Liver (tissue), 8 donors: ENCODE measurements at regions not wholly inside any gene's neighbourhood (a gene's known extent, or its start where the extent isn't known, plus 50 kb on each side); places are given as distances from the start of the nearest gene placed in this dataset.

Experiments
- DNase-seq: peaks from one replicate; pipeline ENCODE4 v3.0.0-alpha.2; 2017; ENCODE audit warnings: low spot score
- H3K27ac ChIP-seq, 2 donors: one replicate each; pipeline ENCODE4 v1.7.0; 2013; ENCODE audit warnings: inconsistent platforms in 2 of 2, low read length in 2 of 2, control low read depth in 1 of 2, low read depth in 1 of 2, mild to moderate bottlenecking in 1 of 2
- H3K27me3 ChIP-seq, 4 donors: one replicate each; pipeline versions ENCODE4 v1.6.1 to v1.7.0; 2013; ENCODE audit warnings: low read length in 3 of 4, inconsistent platforms in 1 of 4, mild to moderate bottlenecking in 1 of 4, moderate library complexity in 1 of 4; ENCODE audit not compliant: control insufficient read depth in 4 of 4, insufficient read depth in 4 of 4
- H3K36me3 ChIP-seq, 4 donors: one replicate each; pipeline versions ENCODE4 v1.6.1 to v1.7.0; 2013; ENCODE audit warnings: low read length in 3 of 4, mild to moderate bottlenecking in 3 of 4, low read depth in 1 of 4, moderate library complexity in 1 of 4; ENCODE audit not compliant: control insufficient read depth in 4 of 4, insufficient read depth in 3 of 4
- H3K4me1 ChIP-seq, 4 donors: one replicate each; pipeline versions ENCODE4 v1.6.1 to v1.7.0; 2013; ENCODE audit warnings: low read length in 3 of 4, mild to moderate bottlenecking in 3 of 4, moderate library complexity in 1 of 4; ENCODE audit not compliant: control insufficient read depth in 4 of 4, insufficient read depth in 4 of 4
- H3K4me3 ChIP-seq, 3 donors: one replicate each; pipeline versions ENCODE4 v1.6.1 to v1.7.0; 2013; ENCODE audit warnings: low read length in 3 of 3, control low read depth in 1 of 3, low read depth in 1 of 3, mild to moderate bottlenecking in 1 of 3
- H3K9ac ChIP-seq, 2 donors: one replicate each; pipeline ENCODE4 v1.7.0; 2013; ENCODE audit warnings: low read length in 2 of 2, mild to moderate bottlenecking in 2 of 2, moderate library complexity in 2 of 2, control low read depth in 1 of 2, low read depth in 1 of 2
- H3K9me3 ChIP-seq, 4 donors: one replicate each; pipeline versions ENCODE4 v1.6.1 to v1.7.0; 2013; ENCODE audit warnings: low read length in 3 of 4; ENCODE audit not compliant: control insufficient read depth in 4 of 4
- CTCF ChIP-seq: fragments of 150-350 bp; IDR thresholded peaks from 2 replicates; pipeline ENCODE4 v1.5.1; 2017; ENCODE audit warnings: improper control_type of control experiment, low read depth, low read length; ENCODE audit not compliant: missing input control
- EGR1 ChIP-seq, 2 donors: IDR thresholded peaks; 2 replicates each; pipeline ENCODE4 v1.6.1; 2016 to 2018; ENCODE audit warnings: antibody characterized with exemption in 2 of 2, low read depth in 2 of 2
- FOXA1 ChIP-seq: IDR thresholded peaks from 2 replicates; pipeline ENCODE4 v1.6.1; 2016; ENCODE audit warnings: antibody characterized with exemption
- FOXA2 ChIP-seq: IDR thresholded peaks from 2 replicates; pipeline ENCODE4 v1.6.1; 2016; ENCODE audit warnings: antibody characterized with exemption
- GABPA ChIP-seq, 2 donors: IDR thresholded peaks in 1 of 2; conservative IDR thresholded peaks in 1 of 2; 2 replicates each; pipeline ENCODE4 v1.6.1; 2016; ENCODE audit warnings: antibody characterized with exemption in 2 of 2, mild to moderate bottlenecking in 1 of 2, moderate library complexity in 1 of 2
- HNF4A ChIP-seq, 2 donors: conservative IDR thresholded peaks; 2 replicates each; pipeline ENCODE4 v1.6.1; 2016; ENCODE audit warnings: antibody characterized with exemption in 2 of 2, mild to moderate bottlenecking in 2 of 2
- HNF4G ChIP-seq: IDR thresholded peaks from 2 replicates; pipeline ENCODE4 v1.6.1; 2016; ENCODE audit warnings: antibody characterized with exemption
- JUND ChIP-seq, 2 donors: IDR thresholded peaks; 2 replicates each; pipeline ENCODE4 v1.6.1; 2016; ENCODE audit warnings: antibody characterized with exemption in 2 of 2
- RAD21 ChIP-seq, 2 donors: IDR thresholded peaks; 2 replicates each; pipeline ENCODE4 v1.6.1; 2016; ENCODE audit warnings: antibody characterized with exemption in 2 of 2, mild to moderate bottlenecking in 2 of 2
- TAF1 ChIP-seq: conservative IDR thresholded peaks from 2 replicates; pipeline ENCODE4 v1.6.1; 2016; ENCODE audit warnings: antibody characterized with exemption, mild to moderate bottlenecking
- ZBTB33 ChIP-seq: IDR thresholded peaks from 2 replicates; pipeline ENCODE4 v1.6.1; 2016; ENCODE audit warnings: antibody characterized with exemption
- WGBS: extraction: QIAGEN DNeasy Blood & Tissue Kit; methylation state at CpG from one replicate; pipeline ENCODE4 v1.1.7; 2013; 5-methylcytosine and 5-hydroxymethylcytosine counted together
- TF ChIP-seq, protein P1 (sequence below): IDR thresholded peaks from 2 replicates; pipeline ENCODE4 v1.6.1; 2016; ENCODE audit warnings: antibody characterized with exemption, mild to moderate bottlenecking
- TF ChIP-seq, protein P2 (sequence below): IDR thresholded peaks from 2 replicates; pipeline ENCODE4 v1.6.1; 2016; ENCODE audit warnings: antibody characterized with exemption
- TF ChIP-seq, protein P3 (sequence below): IDR thresholded peaks from 2 replicates; pipeline ENCODE4 v1.6.1; 2016; ENCODE audit warnings: antibody characterized with exemption
- donor health status: healthy.
- donor health status: healthy.
- donor health status: healthy.
- donor health status: healthy.
- donor health status: healthy.

DNA sequence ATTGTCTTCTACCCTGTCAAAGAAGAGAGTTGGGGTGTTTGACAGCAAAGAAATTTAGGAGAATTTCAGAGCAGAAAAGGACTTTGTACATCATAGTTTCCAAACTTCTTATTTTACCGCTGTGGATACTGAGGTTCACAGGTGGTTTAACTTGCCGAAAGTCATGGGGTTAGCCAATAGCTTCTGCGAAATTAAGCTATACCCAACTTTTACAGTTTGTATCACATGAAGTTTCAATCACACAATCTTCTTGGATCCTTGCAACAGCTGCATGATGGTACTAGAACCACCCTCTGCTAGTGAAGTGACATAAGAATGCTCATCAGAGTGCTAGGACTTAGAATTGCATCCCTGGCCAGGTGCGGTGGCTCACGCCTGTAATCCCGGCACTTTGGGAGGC lies 345.5 kb downstream of the CD83 start:
- Histone ChIP-seq H3K4me3 (no peak overlapping the region), H3K27ac (no peak overlapping the region), H3K36me3 (no peaks in the 10 kb centered on the region), H3K9ac (no peak overlapping the region), H3K4me1 (no peaks in the 10 kb centered on the region), H3K27me3 (no peaks in the 10 kb centered on the region), H3K9me3 (no peaks in the 10 kb centered on the region)
- 95% methylated on average over 6 of the region's 6 CpGs for WGBS
- no peak for DNase-seq
- no peak for TF ChIP-seq FOXA1
- TF ChIP-seq, protein P1, sequence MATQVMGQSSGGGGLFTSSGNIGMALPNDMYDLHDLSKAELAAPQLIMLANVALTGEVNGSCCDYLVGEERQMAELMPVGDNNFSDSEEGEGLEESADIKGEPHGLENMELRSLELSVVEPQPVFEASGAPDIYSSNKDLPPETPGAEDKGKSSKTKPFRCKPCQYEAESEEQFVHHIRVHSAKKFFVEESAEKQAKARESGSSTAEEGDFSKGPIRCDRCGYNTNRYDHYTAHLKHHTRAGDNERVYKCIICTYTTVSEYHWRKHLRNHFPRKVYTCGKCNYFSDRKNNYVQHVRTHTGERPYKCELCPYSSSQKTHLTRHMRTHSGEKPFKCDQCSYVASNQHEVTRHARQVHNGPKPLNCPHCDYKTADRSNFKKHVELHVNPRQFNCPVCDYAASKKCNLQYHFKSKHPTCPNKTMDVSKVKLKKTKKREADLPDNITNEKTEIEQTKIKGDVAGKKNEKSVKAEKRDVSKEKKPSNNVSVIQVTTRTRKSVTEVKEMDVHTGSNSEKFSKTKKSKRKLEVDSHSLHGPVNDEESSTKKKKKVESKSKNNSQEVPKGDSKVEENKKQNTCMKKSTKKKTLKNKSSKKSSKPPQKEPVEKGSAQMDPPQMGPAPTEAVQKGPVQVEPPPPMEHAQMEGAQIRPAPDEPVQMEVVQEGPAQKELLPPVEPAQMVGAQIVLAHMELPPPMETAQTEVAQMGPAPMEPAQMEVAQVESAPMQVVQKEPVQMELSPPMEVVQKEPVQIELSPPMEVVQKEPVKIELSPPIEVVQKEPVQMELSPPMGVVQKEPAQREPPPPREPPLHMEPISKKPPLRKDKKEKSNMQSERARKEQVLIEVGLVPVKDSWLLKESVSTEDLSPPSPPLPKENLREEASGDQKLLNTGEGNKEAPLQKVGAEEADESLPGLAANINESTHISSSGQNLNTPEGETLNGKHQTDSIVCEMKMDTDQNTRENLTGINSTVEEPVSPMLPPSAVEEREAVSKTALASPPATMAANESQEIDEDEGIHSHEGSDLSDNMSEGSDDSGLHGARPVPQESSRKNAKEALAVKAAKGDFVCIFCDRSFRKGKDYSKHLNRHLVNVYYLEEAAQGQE: no peak
- TF ChIP-seq, protein P2, sequence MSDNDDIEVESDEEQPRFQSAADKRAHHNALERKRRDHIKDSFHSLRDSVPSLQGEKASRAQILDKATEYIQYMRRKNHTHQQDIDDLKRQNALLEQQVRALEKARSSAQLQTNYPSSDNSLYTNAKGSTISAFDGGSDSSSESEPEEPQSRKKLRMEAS: no peak
- no peak for TF ChIP-seq CTCF
- no peak for TF ChIP-seq TAF1
- TF ChIP-seq JUND (IDR thresholded peaks at IDR 0.05): no peak
- no peak for TF ChIP-seq FOXA2
- TF ChIP-seq HNF4G: no peak
- no peak for TF ChIP-seq ZBTB33
- TF ChIP-seq RAD21 (IDR thresholded peaks at IDR 0.05): no peak
- no peak for TF ChIP-seq HNF4A (conservative IDR thresholded peaks at IDR 0.05)
- TF ChIP-seq EGR1 (IDR thresholded peaks at IDR 0.05; ENCODE audit: low read depth in 2 of 2): no peak
- TF ChIP-seq, protein P3, sequence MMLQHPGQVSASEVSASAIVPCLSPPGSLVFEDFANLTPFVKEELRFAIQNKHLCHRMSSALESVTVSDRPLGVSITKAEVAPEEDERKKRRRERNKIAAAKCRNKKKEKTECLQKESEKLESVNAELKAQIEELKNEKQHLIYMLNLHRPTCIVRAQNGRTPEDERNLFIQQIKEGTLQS: no peak

DNA sequence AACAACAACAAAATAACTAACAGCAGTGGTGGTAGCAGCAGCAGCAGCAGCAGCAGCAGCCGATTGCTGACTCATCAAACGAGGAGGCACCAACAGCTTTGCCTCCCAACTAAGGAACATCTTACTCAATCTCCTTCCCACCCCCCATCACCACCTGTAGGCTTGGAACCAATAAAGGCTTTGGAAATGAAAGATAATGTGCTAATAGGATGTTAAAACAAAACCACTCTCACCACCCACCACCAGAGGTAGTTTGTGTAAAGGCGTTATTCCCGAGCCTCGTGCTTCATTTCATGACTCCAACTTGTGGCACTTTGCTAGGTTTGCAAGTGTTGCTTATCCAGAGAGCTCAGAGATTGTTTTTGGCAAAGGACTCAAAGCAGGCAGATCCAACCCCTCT lies 346.5 kb downstream of the CD83 start:
- no peaks in the 10 kb centered on the region for H3K9me3 ChIP-seq
- WGBS: 71% methylated on average over 5 of the region's 5 CpGs
- H3K4me1 ChIP-seq: no peaks in the 10 kb centered on the region
- H3K4me3 ChIP-seq: no peak overlapping the region
- H3K36me3 ChIP-seq: no peaks in the 10 kb centered on the region
- peak; percentile 18 for TF ChIP-seq CTCF
- peak; percentile 40 to 67 for TF ChIP-seq RAD21 (IDR thresholded peaks at IDR 0.05)
- no peak for TF ChIP-seq FOXA1
- no peak for TF ChIP-seq GABPA (IDR thresholded peaks at IDR 0.05 in 1 of 2, conservative IDR thresholded peaks at IDR 0.05 in 1 of 2)
- H3K27me3 ChIP-seq: no peaks in the 10 kb centered on the region
- H3K27ac ChIP-seq: no peak overlapping the region
- no peak for DNase-seq
- H3K9ac ChIP-seq: no peak overlapping the region
